Small intestine (tissue), 7 donors: ENCODE measurements at regions not wholly inside any gene's neighbourhood (a gene's known extent, or its start where the extent isn't known, plus 50 kb on each side); places are given as distances from the start of the nearest gene placed in this dataset.
"Not testable (repeated sequence)": the region's sequence is repeated elsewhere in the genome, so short reads cannot be mapped to it uniquely, and the experiment has no call there.

ENCODE experiments used
- DNase-seq, 2 donors: peaks; one replicate each; pipeline versions ENCODE4 v3.0.0 to v3.0.0-alpha.2; 2013
- FAIRE-seq: peaks from 2 replicates; lab custom pipeline; 2012; peaks lifted over from hg19 to GRCh38; lab: Jason Lieb, UNC
- H3K27ac ChIP-seq, 3 donors: one replicate each; pipeline ENCODE4 v1.5.1; 2013; ENCODE audit warnings: low read length in 2 of 3, mild to moderate bottlenecking in 2 of 3, control low read depth in 1 of 3, inconsistent platforms in 1 of 3, low read depth in 1 of 3, moderate library complexity in 1 of 3
- H3K27me3 ChIP-seq, 3 donors: one replicate each; pipeline ENCODE4 v1.6.1; 2013; ENCODE audit warnings: low read length in 3 of 3, inconsistent platforms in 1 of 3; ENCODE audit not compliant: control insufficient read depth in 3 of 3, insufficient read depth in 3 of 3
- H3K36me3 ChIP-seq, 3 donors: one replicate each; pipeline ENCODE4 v1.6.1; 2013; ENCODE audit warnings: low read length in 3 of 3, inconsistent platforms in 1 of 3, low read depth in 1 of 3, mild to moderate bottlenecking in 1 of 3, moderate library complexity in 1 of 3; ENCODE audit not compliant: control insufficient read depth in 3 of 3, insufficient read depth in 2 of 3
- H3K4me1 ChIP-seq, 3 donors: one replicate each; pipeline ENCODE4 v1.6.1; 2013; ENCODE audit warnings: low read length in 2 of 3, inconsistent platforms in 1 of 3, low read depth in 1 of 3, mild to moderate bottlenecking in 1 of 3, moderate library complexity in 1 of 3; ENCODE audit not compliant: control insufficient read depth in 3 of 3, insufficient read depth in 2 of 3
- H3K4me3 ChIP-seq, 3 donors: one replicate each; pipeline ENCODE4 v1.5.1; 2013; ENCODE audit warnings: low read length in 3 of 3, control low read depth in 1 of 3, inconsistent platforms in 1 of 3, low read depth in 1 of 3, mild to moderate bottlenecking in 1 of 3, moderate library complexity in 1 of 3
- H3K9me3 ChIP-seq, 2 donors: one replicate each; pipeline ENCODE4 v1.6.1; 2013; ENCODE audit warnings: low read depth in 1 of 2, low read length in 1 of 2; ENCODE audit not compliant: control insufficient read depth in 2 of 2, insufficient read depth in 1 of 2
- WGBS, 3 donors: extraction: QIAGEN DNeasy Blood & Tissue Kit; methylation state at CpG; one replicate each; pipeline ENCODE4 v1.1.7; 2013; 5-methylcytosine and 5-hydroxymethylcytosine counted together
- donor health status: healthy with polysubstance abuse.
- donor health status: control.
- donor health status: control.
- donor health status: Bipolar disorder and iron deficiency.
- donor health status: healthy.

- WGBS, 3 donors, result 63 to 70% (median 70%) methylated on average over 3 of the region's 3 CpGs
- Histone ChIP-seq H3K4me3 (no peak overlapping the region), H3K4me1 (no peaks in the 10 kb centered on the region), H3K36me3 (no peaks in the 10 kb centered on the region), H3K27ac (no peak overlapping the region), H3K9me3 (no peaks in the 10 kb centered on the region), H3K27me3 (no peaks in the 10 kb centered on the region)
- FAIRE-seq (no peak), DNase-seq (no peak)
These were observed 85.7 kb upstream of the PLD5 start for GRCh38 chr1:242610209-242610608.

- no peak overlapping the region for H3K4me3 ChIP-seq
- WGBS, 3 donors, result 72 to 82% (median 81%) methylated on average over 3 of the region's 3 CpGs
- H3K9me3 ChIP-seq, result no peaks in the 10 kb centered on the region
- FAIRE-seq (no peak), DNase-seq (no peak)
- H3K4me1 ChIP-seq, result no peaks in the 10 kb centered on the region
- H3K27ac ChIP-seq, result no peak overlapping the region
- no peaks in the 10 kb centered on the region for H3K27me3 ChIP-seq
- H3K36me3 ChIP-seq, result no peaks in the 10 kb centered on the region
These were observed 81.0 kb upstream of the PLD5 start for GRCh38 chr1:242605521-242605920.

GRCh38 chr1:242602001-242602400 is 77.5 kb upstream of the PLD5 start:
- peaks cover 0 to 6% of the 10 kb centered on the region in 2 donors for H3K9me3 ChIP-seq
- WGBS, 3 donors, result 81 to 93% (median 87%) methylated on average over 6 of the region's 6 CpGs
- FAIRE-seq, result no peak
- no peak overlapping the region for H3K27ac ChIP-seq
- DNase-seq, result no peak
- no peaks in the 10 kb centered on the region for H3K36me3 ChIP-seq
- no peak overlapping the region for H3K4me3 ChIP-seq
- H3K4me1 ChIP-seq, result no peaks in the 10 kb centered on the region
- H3K27me3 ChIP-seq, result no peaks in the 10 kb centered on the region

DNA sequence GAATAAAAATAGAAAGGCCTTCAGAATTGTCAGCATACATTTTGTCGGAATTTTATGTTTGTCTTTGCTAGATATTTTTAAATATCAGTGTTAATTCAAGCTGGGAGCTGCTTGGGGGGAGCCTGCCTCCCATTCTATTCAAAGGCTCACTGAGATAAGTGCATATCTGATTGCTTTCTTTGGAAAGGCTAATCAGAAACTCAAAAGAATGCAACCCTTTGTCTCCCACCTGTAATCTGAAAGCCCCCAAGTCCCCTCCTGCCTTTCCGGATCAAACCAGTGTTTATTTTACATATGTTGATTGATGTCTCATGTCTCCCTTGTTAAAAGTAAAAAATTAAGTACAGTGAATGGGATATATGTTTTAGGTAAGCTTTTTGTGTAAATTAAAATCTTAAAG is 69.3 kb upstream of the PLD5 start:
- not testable (repeated sequence) for H3K9me3 ChIP-seq, FAIRE-seq, H3K27ac ChIP-seq, H3K4me1 ChIP-seq, H3K27me3 ChIP-seq, H3K4me3 ChIP-seq, DNase-seq, H3K36me3 ChIP-seq
- WGBS, 3 donors, result 19 to 43% (median 36%) methylated on average over 2 of the region's 2 CpGs

DNA sequence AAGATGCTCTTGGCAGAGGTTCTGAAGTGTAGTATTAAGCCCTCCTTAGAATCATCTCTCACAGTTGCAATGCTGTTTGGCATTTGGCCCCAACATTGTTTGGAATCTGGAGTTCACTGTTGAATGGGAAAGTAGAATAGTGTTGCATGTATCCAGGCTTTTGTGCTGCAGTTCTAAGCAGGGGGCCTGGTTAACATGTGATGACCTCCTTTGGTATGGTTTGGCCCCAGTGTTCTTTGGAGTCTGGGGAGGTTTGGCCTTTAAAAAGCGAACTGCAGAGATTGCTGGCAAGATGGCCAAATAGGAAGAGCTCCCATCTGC is 61.8 kb upstream of the PLD5 start:
- Histone ChIP-seq H3K4me3 (no peak overlapping the region), H3K27ac (no peak overlapping the region), H3K27me3 (no peaks in the 10 kb centered on the region), H3K4me1 (no peaks in the 10 kb centered on the region), H3K9me3 (peaks cover 0 to 13% of the 10 kb centered on the region in 2 donors), H3K36me3 (no peaks in the 10 kb centered on the region)
- DNase-seq, result no peak
- FAIRE-seq, result no peak
- 45 to 57% (median 57%) methylated on average over 1 of the region's 1 CpG for WGBS, 3 donors

- H3K4me1 ChIP-seq, result no peaks in the 10 kb centered on the region
- H3K4me3 ChIP-seq, result no peak overlapping the region
- WGBS, 3 donors, result 87 to 89% (median 87%) methylated on average over 10 of the region's 10 CpGs
- no peaks in the 10 kb centered on the region for H3K36me3 ChIP-seq
- H3K27ac ChIP-seq, result no peak overlapping the region
- no peak for DNase-seq
- no peak for FAIRE-seq
- no peaks in the 10 kb centered on the region for H3K27me3 ChIP-seq
- H3K9me3 ChIP-seq, result peaks cover 0 to 13% of the 10 kb centered on the region in 2 donors
These were observed 61.3 kb upstream of the PLD5 start for GRCh38 chr1:242585616-242586359.

DNA sequence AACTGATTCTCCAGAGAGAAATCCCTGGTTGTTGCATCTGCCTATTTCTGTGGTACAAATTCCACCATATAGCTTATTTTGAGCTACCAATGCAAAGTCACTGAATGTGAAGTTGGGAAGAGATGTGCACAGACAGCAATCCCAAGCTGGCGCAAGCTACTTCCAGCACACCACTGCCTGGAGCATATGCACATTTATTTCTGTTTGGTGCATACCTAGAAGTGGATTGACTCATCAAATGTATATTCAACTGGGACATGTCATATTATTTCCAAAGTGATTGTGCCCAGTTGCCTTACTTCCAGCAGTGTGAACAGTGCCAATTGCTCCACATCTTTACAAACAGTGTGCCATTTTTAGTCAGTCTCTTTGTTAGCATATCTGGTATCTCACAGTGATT is 58.2 kb upstream of the PLD5 start:
- Histone ChIP-seq H3K4me3 (no peak overlapping the region), H3K4me1 (no peaks in the 10 kb centered on the region), H3K27me3 (no peaks in the 10 kb centered on the region), H3K27ac (no peak overlapping the region), H3K9me3 (peaks cover 0 to 13% of the 10 kb centered on the region in 2 donors), H3K36me3 (no peaks in the 10 kb centered on the region)
- 91 to 97% (median 95%) methylated on average over 1 of the region's 1 CpG for WGBS, 3 donors
- DNase-seq (no peak), FAIRE-seq (no peak)

DNA sequence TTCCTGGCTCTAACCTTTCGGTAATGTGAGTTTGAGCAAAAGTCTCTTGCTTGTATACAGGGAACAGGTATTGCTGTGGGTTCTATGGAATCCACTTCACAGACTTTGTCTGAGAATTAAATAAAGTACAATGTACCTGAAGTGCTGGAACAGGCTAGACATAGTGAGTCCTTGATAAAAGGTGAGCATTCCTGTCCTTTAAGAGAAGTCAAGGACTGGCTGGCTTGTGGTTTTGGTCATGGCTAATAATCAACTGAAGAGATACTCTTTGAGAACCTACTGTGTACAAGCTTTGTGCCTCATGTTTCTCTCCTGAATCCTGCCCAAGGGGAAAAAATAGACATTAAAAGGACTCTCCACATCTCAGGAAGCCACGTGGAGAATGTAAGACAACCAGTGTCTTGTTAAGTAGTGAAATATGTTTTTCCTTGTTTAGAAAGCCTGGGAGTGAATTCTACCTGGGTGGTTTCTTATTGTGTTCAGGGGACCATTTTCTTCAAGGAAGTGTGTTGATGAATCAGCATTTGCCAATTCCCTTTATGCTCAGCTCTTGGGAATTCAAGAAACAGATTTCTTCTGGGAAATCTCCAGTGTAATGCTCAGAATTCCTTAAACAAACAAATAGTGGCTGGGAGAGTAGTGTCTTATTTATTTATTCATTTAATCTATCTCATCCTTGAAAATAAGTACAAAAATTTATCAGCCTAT is 55.2 kb upstream of the PLD5 start:
- Histone ChIP-seq H3K9me3 (no peaks in the 10 kb centered on the region), H3K27ac (no peak overlapping the region), H3K4me1 (no peaks in the 10 kb centered on the region), H3K4me3 (no peak overlapping the region), H3K36me3 (no peaks in the 10 kb centered on the region), H3K27me3 (no peaks in the 10 kb centered on the region)
- WGBS, 3 donors, result 59 to 71% (median 61%) methylated on average over 2 of the region's 2 CpGs
- FAIRE-seq (no peak), DNase-seq (no peak)
